NB4 (cell line): ENCODE measurements at regions not wholly inside any gene's neighbourhood (a gene's known extent, or its start where the extent isn't known, plus 50 kb on each side); places are given as distances from the start of the nearest gene placed in this dataset.

Experiments
- POLR2A ChIP-seq: IDR thresholded peaks from 2 replicates; pipeline ENCODE4 v1.6.1; 2011; ENCODE audit warnings: mild to moderate bottlenecking; ENCODE audit not compliant: insufficient read length; ENCODE audit errors: extremely low read depth
- TF ChIP-seq, protein P1 (sequence below): IDR thresholded peaks from one replicate; pipeline ENCODE4 v1.5.1; 2012; ENCODE audit warnings: low read depth, low read length

DNA sequence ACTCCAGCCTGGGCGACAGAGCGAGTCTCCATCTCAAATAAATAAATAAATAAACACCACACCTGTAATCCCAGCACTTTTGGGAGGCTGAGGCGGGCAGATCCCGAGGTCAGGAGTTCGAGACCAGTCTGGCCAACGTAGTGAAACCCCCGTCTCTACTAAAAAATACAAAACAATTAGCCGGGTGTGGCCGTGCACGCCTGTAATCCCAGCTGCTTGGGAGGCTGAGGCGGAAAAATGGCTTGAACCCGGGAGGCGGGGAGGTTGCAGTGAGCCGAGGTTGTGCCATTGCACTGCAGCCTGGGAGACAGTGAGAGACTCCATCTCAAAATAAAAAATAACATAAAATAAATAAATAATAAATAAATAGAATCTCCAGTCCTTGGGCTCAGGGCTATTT lies 185.8 kb downstream of the SHOX start:
- TF ChIP-seq, protein P1, sequence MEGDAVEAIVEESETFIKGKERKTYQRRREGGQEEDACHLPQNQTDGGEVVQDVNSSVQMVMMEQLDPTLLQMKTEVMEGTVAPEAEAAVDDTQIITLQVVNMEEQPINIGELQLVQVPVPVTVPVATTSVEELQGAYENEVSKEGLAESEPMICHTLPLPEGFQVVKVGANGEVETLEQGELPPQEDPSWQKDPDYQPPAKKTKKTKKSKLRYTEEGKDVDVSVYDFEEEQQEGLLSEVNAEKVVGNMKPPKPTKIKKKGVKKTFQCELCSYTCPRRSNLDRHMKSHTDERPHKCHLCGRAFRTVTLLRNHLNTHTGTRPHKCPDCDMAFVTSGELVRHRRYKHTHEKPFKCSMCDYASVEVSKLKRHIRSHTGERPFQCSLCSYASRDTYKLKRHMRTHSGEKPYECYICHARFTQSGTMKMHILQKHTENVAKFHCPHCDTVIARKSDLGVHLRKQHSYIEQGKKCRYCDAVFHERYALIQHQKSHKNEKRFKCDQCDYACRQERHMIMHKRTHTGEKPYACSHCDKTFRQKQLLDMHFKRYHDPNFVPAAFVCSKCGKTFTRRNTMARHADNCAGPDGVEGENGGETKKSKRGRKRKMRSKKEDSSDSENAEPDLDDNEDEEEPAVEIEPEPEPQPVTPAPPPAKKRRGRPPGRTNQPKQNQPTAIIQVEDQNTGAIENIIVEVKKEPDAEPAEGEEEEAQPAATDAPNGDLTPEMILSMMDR: no peak
- no peak for TF ChIP-seq POLR2A
